IMR-90 (cell line): ENCODE measurements at regions not wholly inside any gene's neighbourhood (a gene's known extent, or its start where the extent isn't known, plus 50 kb on each side); places are given as distances from the start of the nearest gene placed in this dataset.

ENCODE experiments used
- ATAC-seq: fragments of 200-7000 bp; cut with Tn5 transposase; 2 replicates; pipeline ENCODE4 v1.9.1; 2020; ENCODE audit warnings: low read depth, mild to moderate bottlenecking, moderate library complexity
- BruUV-seq: library from RNA; stranded (reverse); fragments of 400-500 nt; replicated peaks from 2 replicates; lab custom pipeline; 2021; lab: Mats Ljungman, UMichigan
- CTCF ChIA-PET: fragments of 300-600 bp; formaldehyde crosslinking; extraction: SDS; loops from one replicate; lab custom pipeline; 2021; ENCODE audit warnings: antibody characterized with exemption; lab: Yijun Ruan, JAX
- POLR2A ChIA-PET: fragments of 300-600 bp; sonication (Branson Sonifier 250); formaldehyde crosslinking; loops from one replicate; lab custom pipeline; 2022; ENCODE audit warnings: antibody characterized with exemption; ENCODE audit not compliant: unreplicated experiment; lab: Charles Lee
- DNase-seq: peaks from one replicate; pipeline ENCODE4 v3.0.0; 2013
- H2AFZ ChIP-seq: replicated peaks from 2 replicates; pipeline ENCODE3; 2013; ENCODE audit warnings: low read length, mild to moderate bottlenecking; ENCODE audit not compliant: poor library complexity
- H2AK5ac ChIP-seq: 2 replicates; pipeline ENCODE4 v1.6.1; 2013; ENCODE audit warnings: low read depth, low read length, inconsistent platforms
- H2AK9ac ChIP-seq: replicated peaks from 2 replicates; pipeline ENCODE3; 2013; ENCODE audit warnings: mild to moderate bottlenecking, low read depth, low read length, moderate library complexity; ENCODE audit not compliant: poor library complexity
- H2BK120ac ChIP-seq: 2 replicates; pipeline ENCODE4 v1.6.1; 2013; ENCODE audit warnings: low read depth, low read length, inconsistent platforms
- H2BK15ac ChIP-seq: 3 replicates; pipeline ENCODE4 v1.6.1; 2013; ENCODE audit warnings: low read depth, low read length, inconsistent platforms
- H2BK20ac ChIP-seq: 2 replicates; pipeline ENCODE4 v1.6.1; 2013; ENCODE audit warnings: low read depth, mild to moderate bottlenecking, inconsistent platforms, low read length, moderate library complexity
- H2BK5ac ChIP-seq: 2 replicates; pipeline ENCODE4 v1.6.1; 2013; ENCODE audit warnings: mild to moderate bottlenecking, low read depth, low read length, inconsistent platforms; ENCODE audit not compliant: poor library complexity, severe bottlenecking
- H3K14ac ChIP-seq: replicated peaks from 2 replicates; pipeline ENCODE4 v1.6.1; 2013; ENCODE audit warnings: low read depth, low read length, inconsistent platforms
- H3K18ac ChIP-seq: 2 replicates; pipeline ENCODE4 v1.6.1; 2013; ENCODE audit warnings: low read depth, low read length, control low read depth
- H3K23ac ChIP-seq: 2 replicates; pipeline ENCODE4 v1.6.1; 2013; ENCODE audit warnings: low read depth, low read length, inconsistent platforms
- H3K27ac ChIP-seq: 2 replicates; pipeline ENCODE4 v1.5.1; 2013; ENCODE audit warnings: mild to moderate bottlenecking, control low read depth, low read length; ENCODE audit not compliant: insufficient read depth
- H3K27me3 ChIP-seq: 2 replicates; pipeline ENCODE4 v1.6.1; 2013; ENCODE audit warnings: low read length; ENCODE audit not compliant: control insufficient read depth, insufficient read depth
- H3K36me3 ChIP-seq: 2 replicates; pipeline ENCODE4 v1.6.1; 2013; ENCODE audit warnings: low read length, mixed read lengths; ENCODE audit not compliant: control insufficient read depth, insufficient read depth
- H3K4ac ChIP-seq: 2 replicates; pipeline ENCODE4 v1.6.1; 2013; ENCODE audit warnings: low read depth, low read length, inconsistent platforms
- H3K4me1 ChIP-seq: 2 replicates; pipeline ENCODE4 v1.6.1; 2013; ENCODE audit warnings: low read length, mixed read lengths; ENCODE audit not compliant: control insufficient read depth, insufficient read depth
- H3K4me2 ChIP-seq: 2 replicates; pipeline ENCODE4 v1.6.1; 2013; ENCODE audit warnings: low read depth, mild to moderate bottlenecking, control low read depth, low read length, moderate library complexity
- H3K4me3 ChIP-seq: 2 replicates; pipeline ENCODE4 v1.5.1; 2013; ENCODE audit warnings: low read depth, mild to moderate bottlenecking, control low read depth, low read length, moderate library complexity; ENCODE audit not compliant: insufficient read depth
- H3K56ac ChIP-seq: 2 replicates; pipeline ENCODE4 v1.6.1; 2013; ENCODE audit warnings: low read length, inconsistent platforms; ENCODE audit not compliant: insufficient read depth; ENCODE audit errors: extremely low read depth
- H3K79me1 ChIP-seq, 2 experiments: 2 replicates each; pipeline ENCODE4 v1.6.1; 2013; ENCODE audit warnings: low read length in 2 of 2, inconsistent platforms in 1 of 2, low read depth in 1 of 2
- H3K9ac ChIP-seq: 2 replicates; pipeline ENCODE4 v1.6.1; 2013; ENCODE audit warnings: low read depth, low read length, control low read depth
- H3K9me1 ChIP-seq: 2 replicates; pipeline ENCODE4 v1.6.1; 2013; ENCODE audit warnings: low read length, inconsistent platforms; ENCODE audit not compliant: insufficient read depth
- H3K9me3 ChIP-seq: 2 replicates; pipeline ENCODE4 v1.6.1; 2013; ENCODE audit warnings: low read length; ENCODE audit not compliant: control insufficient read depth, insufficient read depth
- H4K20me1 ChIP-seq: 2 replicates; pipeline ENCODE4 v1.6.1; 2013; ENCODE audit warnings: low read length, inconsistent platforms; ENCODE audit not compliant: insufficient read depth
- H4K5ac ChIP-seq: 2 replicates; pipeline ENCODE4 v1.6.1; 2013; ENCODE audit warnings: mild to moderate bottlenecking, low read depth, low read length, control low read depth
- H4K8ac ChIP-seq, 2 experiments: 2 replicates each; pipeline ENCODE4 v1.6.1; 2013; ENCODE audit warnings: low read depth in 2 of 2, low read length in 2 of 2, control low read depth in 1 of 2, inconsistent platforms in 1 of 2
- H4K91ac ChIP-seq: 2 replicates; pipeline ENCODE4 v1.6.1; 2013; ENCODE audit warnings: low read depth, low read length, inconsistent platforms; ENCODE audit not compliant: insufficient read depth
- BHLHE40 ChIP-seq: fragments of 150-350 bp; IDR thresholded peaks from 2 replicates; pipeline ENCODE4 v1.6.1; 2016; ENCODE audit warnings: mild to moderate bottlenecking, low read depth, low read length
- CEBPB ChIP-seq: IDR thresholded peaks from 2 replicates; pipeline ENCODE4 v1.6.1; 2012; ENCODE audit warnings: low read depth, low read length, improper control_type of control experiment
- CHD1 ChIP-seq: IDR thresholded peaks from 2 replicates; pipeline ENCODE4 v1.6.1; 2012; ENCODE audit warnings: low read depth, low read length, improper control_type of control experiment
- ELK1 ChIP-seq: fragments of 150-350 bp; IDR thresholded peaks from 2 replicates; pipeline ENCODE4 v1.6.1; 2016; ENCODE audit warnings: low read depth, mild to moderate bottlenecking, low read length, moderate library complexity, borderline replicate concordance
- FOS ChIP-seq: fragments of 150-350 bp; IDR thresholded peaks from 2 replicates; pipeline ENCODE4 v1.6.1; 2016; ENCODE audit warnings: low read depth, low read length
- MAFK ChIP-seq: IDR thresholded peaks from 2 replicates; pipeline ENCODE4 v1.6.1; 2012; ENCODE audit warnings: low read depth, low read length, improper control_type of control experiment
- MAZ ChIP-seq: IDR thresholded peaks from 2 replicates; pipeline ENCODE4 v1.6.1; 2012; ENCODE audit warnings: low read depth, mild to moderate bottlenecking, low read length, improper control_type of control experiment, moderate library complexity, borderline replicate concordance
- MXI1 ChIP-seq: IDR thresholded peaks from 2 replicates; pipeline ENCODE4 v1.6.1; 2012; ENCODE audit warnings: low read depth, mild to moderate bottlenecking, low read length, moderate library complexity, borderline replicate concordance
- NFE2L2 ChIP-seq: fragments of 150-350 bp; IDR thresholded peaks from 2 replicates; pipeline ENCODE4 v1.6.1; 2016; ENCODE audit warnings: low read depth, mild to moderate bottlenecking, low read length
- POLR2A ChIP-seq: IDR thresholded peaks from 2 replicates; pipeline ENCODE4 v1.6.1; 2012; ENCODE audit warnings: mild to moderate bottlenecking, low read depth, low read length
- RAD21 ChIP-seq: IDR thresholded peaks from 2 replicates; pipeline ENCODE4 v1.6.1; 2012; ENCODE audit warnings: low read length, improper control_type of control experiment
- RCOR1 ChIP-seq: IDR thresholded peaks from 2 replicates; pipeline ENCODE4 v1.6.1; 2012; ENCODE audit warnings: mild to moderate bottlenecking, low read length, improper control_type of control experiment; ENCODE audit not compliant: insufficient replicate concordance
- RFX5 ChIP-seq: IDR thresholded peaks from 2 replicates; pipeline ENCODE4 v1.8.0; 2012; ENCODE audit warnings: low read depth, mild to moderate bottlenecking, low read length, moderate library complexity
- SMC3 ChIP-seq: fragments of 150-350 bp; IDR thresholded peaks from 2 replicates; pipeline ENCODE4 v1.6.1; 2016; ENCODE audit warnings: low read depth, mild to moderate bottlenecking, antibody characterized with exemption, low read length, moderate library complexity
- USF2 ChIP-seq: fragments of 150-350 bp; IDR thresholded peaks from 2 replicates; pipeline ENCODE4 v1.6.1; 2017; ENCODE audit warnings: mild to moderate bottlenecking, antibody characterized with exemption, low read length, low read depth
- dilution Hi-C: fragments of 300-500 bp; cut with HindIII; formaldehyde crosslinking; loops from one replicate; pipeline ENCODE4 v1.14.3; 2018; ENCODE audit warnings: low sequenced_read_pairs; ENCODE audit not compliant: unreplicated experiment
- in situ Hi-C: fragments of 300-500 bp; cut with MboI; formaldehyde crosslinking; loops from 3 replicates; pipeline ENCODE4 v1.14.3; 2019; ENCODE audit warnings: low sequenced_read_pairs, inconsistent platforms, mixed read lengths
- intact Hi-C: fragments of 100-400 bp; cut with micrococcal nuclease; formaldehyde crosslinking; loops from 2 replicates; pipeline ENCODE4 v1.10.0; 2022
- TF ChIP-seq, protein P1 (sequence below): conservative IDR thresholded peaks from 2 replicates; pipeline ENCODE4 v1.5.1; 2012; ENCODE audit warnings: mild to moderate bottlenecking, low read depth, low read length, improper control_type of control experiment

- BruUV-seq = no TSS peak
- H3K27ac ChIP-seq = no peak overlapping the region
- no peak overlapping the region for H2BK5ac ChIP-seq
- DNase-seq (no peak), ATAC-seq (no peak)
- in situ Hi-C loops (no loop called here), intact Hi-C loops (no loop called here), dilution Hi-C loops (no loop called here)
- no peak overlapping the region for H4K8ac ChIP-seq
- H3K18ac ChIP-seq = no peak overlapping the region
- H3K4ac ChIP-seq = no peak overlapping the region
- H3K9me1 ChIP-seq = no peaks in the 10 kb centered on the region
- no peak overlapping the region for H3K14ac ChIP-seq
- H3K9me3 ChIP-seq = no peaks in the 10 kb centered on the region
- ChIA-PET POLR2A (no interaction called here), CTCF (no interaction called here)
- no peaks in the 10 kb centered on the region for H3K79me1 ChIP-seq
- no peak overlapping the region for H2BK15ac ChIP-seq
- no peak overlapping the region for H2AK5ac ChIP-seq
- no peak overlapping the region for H2BK20ac ChIP-seq
- H3K23ac ChIP-seq = no peak overlapping the region
- H3K9ac ChIP-seq = no peak overlapping the region
- H3K27me3 ChIP-seq = no peaks in the 10 kb centered on the region
- no peak overlapping the region for H2AK9ac ChIP-seq
- no peaks in the 10 kb centered on the region for H3K4me1 ChIP-seq
- H3K36me3 ChIP-seq = no peaks in the 10 kb centered on the region
- no peak overlapping the region for H3K56ac ChIP-seq
- H3K4me2 ChIP-seq = no peak overlapping the region
- no peaks in the 10 kb centered on the region for H4K20me1 ChIP-seq
- no peak overlapping the region for H4K91ac ChIP-seq
- no peak overlapping the region for H3K4me3 ChIP-seq
- no peak overlapping the region for H4K5ac ChIP-seq
- no peak for TF ChIP-seq RCOR1
- TF ChIP-seq NFE2L2 = no peak
- TF ChIP-seq POLR2A = no peak
- TF ChIP-seq ELK1 = no peak
- no peak for TF ChIP-seq MAFK
- TF ChIP-seq CHD1 = no peak
- TF ChIP-seq BHLHE40 = no peak
- TF ChIP-seq SMC3 = no peak
- no peak for TF ChIP-seq RAD21
- TF ChIP-seq, protein P1, sequence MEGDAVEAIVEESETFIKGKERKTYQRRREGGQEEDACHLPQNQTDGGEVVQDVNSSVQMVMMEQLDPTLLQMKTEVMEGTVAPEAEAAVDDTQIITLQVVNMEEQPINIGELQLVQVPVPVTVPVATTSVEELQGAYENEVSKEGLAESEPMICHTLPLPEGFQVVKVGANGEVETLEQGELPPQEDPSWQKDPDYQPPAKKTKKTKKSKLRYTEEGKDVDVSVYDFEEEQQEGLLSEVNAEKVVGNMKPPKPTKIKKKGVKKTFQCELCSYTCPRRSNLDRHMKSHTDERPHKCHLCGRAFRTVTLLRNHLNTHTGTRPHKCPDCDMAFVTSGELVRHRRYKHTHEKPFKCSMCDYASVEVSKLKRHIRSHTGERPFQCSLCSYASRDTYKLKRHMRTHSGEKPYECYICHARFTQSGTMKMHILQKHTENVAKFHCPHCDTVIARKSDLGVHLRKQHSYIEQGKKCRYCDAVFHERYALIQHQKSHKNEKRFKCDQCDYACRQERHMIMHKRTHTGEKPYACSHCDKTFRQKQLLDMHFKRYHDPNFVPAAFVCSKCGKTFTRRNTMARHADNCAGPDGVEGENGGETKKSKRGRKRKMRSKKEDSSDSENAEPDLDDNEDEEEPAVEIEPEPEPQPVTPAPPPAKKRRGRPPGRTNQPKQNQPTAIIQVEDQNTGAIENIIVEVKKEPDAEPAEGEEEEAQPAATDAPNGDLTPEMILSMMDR = no peak
- no peak for TF ChIP-seq USF2
- no peak for TF ChIP-seq MAZ
- TF ChIP-seq FOS = no peak
- TF ChIP-seq MXI1 = no peak
- no peak for TF ChIP-seq CEBPB
- TF ChIP-seq RFX5 = no peak
- H2BK120ac ChIP-seq = no peak overlapping the region
- H2AFZ ChIP-seq = no peak overlapping the region
Observed at GRCh38 chr2:136175868-136176267, 57.9 kb upstream of the CXCR4 start.
